ENCODE measurements at regions not wholly inside any gene's neighbourhood (a gene's known extent, or its start where the extent isn't known, plus 50 kb on each side); places are given as distances from the start of the nearest gene placed in this dataset.

- TF ChIP-seq REST (IDR thresholded peaks at IDR 0.05; ENCODE audit: unreplicated experiment) (no peak), CTCF (conservative IDR thresholded peaks at IDR 0.05; ENCODE audit: low read depth in 2 of 2) (no peak), EZH2 (IDR thresholded peaks at IDR 0.05; ENCODE audit: low read depth, unreplicated experiment) (no peak), EZH2phosphoT487 (IDR thresholded peaks at IDR 0.05; ENCODE audit: unreplicated experiment) (no peak), STAT1 (IDR thresholded peaks at IDR 0.05; ENCODE audit: unreplicated experiment) (no peak), CREB1 (CRISPR knock-in tag; IDR thresholded peaks at IDR 0.05; ENCODE audit: low read depth) (no peak), JUNB (IDR thresholded peaks at IDR 0.05; ENCODE audit: unreplicated experiment) (no peak), NANOG (IDR thresholded peaks at IDR 0.05; ENCODE audit: borderline replicate concordance) (no peak), POLR2AphosphoS5 (IDR thresholded peaks at IDR 0.05; ENCODE audit: low read depth) (no peak), ZNF331 (CRISPR knock-in tag; IDR thresholded peaks at IDR 0.05; ENCODE audit: low read depth) (no peak), ETS1 (IDR thresholded peaks at IDR 0.05) (no peak)
Observed at GRCh38 chr3:190996181-190996775, 133.8 kb upstream of the GMNC start.

Measured in GM23338 (cell line).